IMR-90 (cell line): ENCODE measurements at regions not wholly inside any gene's neighbourhood (a gene's known extent, or its start where the extent isn't known, plus 50 kb on each side); places are given as distances from the start of the nearest gene placed in this dataset.
"Not testable (repeated sequence)": the region's sequence is repeated elsewhere in the genome, so short reads cannot be mapped to it uniquely, and the experiment has no call there.

ENCODE experiments used
- BHLHE40 ChIP-seq: fragments of 150-350 bp; IDR thresholded peaks from 2 replicates; pipeline ENCODE4 v1.6.1; 2016; ENCODE audit warnings: mild to moderate bottlenecking, low read depth, low read length
- CEBPB ChIP-seq: IDR thresholded peaks from 2 replicates; pipeline ENCODE4 v1.6.1; 2012; ENCODE audit warnings: low read depth, low read length, improper control_type of control experiment
- CHD1 ChIP-seq: IDR thresholded peaks from 2 replicates; pipeline ENCODE4 v1.6.1; 2012; ENCODE audit warnings: low read depth, low read length, improper control_type of control experiment
- CTCF ChIP-seq: conservative IDR thresholded peaks from 2 replicates; pipeline ENCODE4 v1.5.1; 2012; ENCODE audit warnings: mild to moderate bottlenecking, low read depth, low read length, improper control_type of control experiment
- FOS ChIP-seq: fragments of 150-350 bp; IDR thresholded peaks from 2 replicates; pipeline ENCODE4 v1.6.1; 2016; ENCODE audit warnings: low read depth, low read length
- MAFK ChIP-seq: IDR thresholded peaks from 2 replicates; pipeline ENCODE4 v1.6.1; 2012; ENCODE audit warnings: low read depth, low read length, improper control_type of control experiment
- MAZ ChIP-seq: IDR thresholded peaks from 2 replicates; pipeline ENCODE4 v1.6.1; 2012; ENCODE audit warnings: low read depth, mild to moderate bottlenecking, low read length, improper control_type of control experiment, moderate library complexity, borderline replicate concordance
- POLR2A ChIP-seq: IDR thresholded peaks from 2 replicates; pipeline ENCODE4 v1.6.1; 2012; ENCODE audit warnings: mild to moderate bottlenecking, low read depth, low read length
- RCOR1 ChIP-seq: IDR thresholded peaks from 2 replicates; pipeline ENCODE4 v1.6.1; 2012; ENCODE audit warnings: mild to moderate bottlenecking, low read length, improper control_type of control experiment; ENCODE audit not compliant: insufficient replicate concordance
- RFX5 ChIP-seq: IDR thresholded peaks from 2 replicates; pipeline ENCODE4 v1.8.0; 2012; ENCODE audit warnings: low read depth, mild to moderate bottlenecking, low read length, moderate library complexity
- SMC3 ChIP-seq: fragments of 150-350 bp; IDR thresholded peaks from 2 replicates; pipeline ENCODE4 v1.6.1; 2016; ENCODE audit warnings: low read depth, mild to moderate bottlenecking, antibody characterized with exemption, low read length, moderate library complexity
- TF ChIP-seq, protein P1 (sequence below): fragments of 150-350 bp; IDR thresholded peaks from 2 replicates; pipeline ENCODE4 v1.6.1; 2016; ENCODE audit warnings: low read depth, mild to moderate bottlenecking, low read length, moderate library complexity, borderline replicate concordance
- TF ChIP-seq, protein P2 (sequence below): fragments of 150-350 bp; IDR thresholded peaks from 2 replicates; pipeline ENCODE4 v1.6.1; 2017; ENCODE audit warnings: mild to moderate bottlenecking, antibody characterized with exemption, low read length, low read depth

DNA sequence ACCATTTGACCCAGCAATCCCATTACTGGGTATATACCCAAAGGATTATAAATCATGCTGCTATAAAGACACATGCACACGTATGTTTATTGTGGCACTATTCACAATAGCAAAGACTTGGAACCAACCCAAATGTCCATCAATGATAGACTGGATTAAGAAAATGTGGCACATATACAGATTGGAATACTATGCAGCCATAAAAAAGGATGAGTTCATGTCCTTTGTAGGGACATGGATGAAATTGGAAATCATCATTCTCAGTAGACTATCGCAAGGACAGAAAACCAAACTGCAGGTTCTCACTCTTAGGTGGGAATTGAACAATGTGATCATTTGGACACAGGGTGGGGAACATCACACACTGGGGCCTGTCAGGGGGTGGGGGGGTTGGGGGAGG is 157.5 kb upstream of the RMP24 start:
- not testable (repeated sequence) for TF ChIP-seq SMC3, CTCF, BHLHE40, FOS, POLR2A, RFX5, CEBPB, MAFK, MAZ, RCOR1, CHD1
- TF ChIP-seq, protein P1, sequence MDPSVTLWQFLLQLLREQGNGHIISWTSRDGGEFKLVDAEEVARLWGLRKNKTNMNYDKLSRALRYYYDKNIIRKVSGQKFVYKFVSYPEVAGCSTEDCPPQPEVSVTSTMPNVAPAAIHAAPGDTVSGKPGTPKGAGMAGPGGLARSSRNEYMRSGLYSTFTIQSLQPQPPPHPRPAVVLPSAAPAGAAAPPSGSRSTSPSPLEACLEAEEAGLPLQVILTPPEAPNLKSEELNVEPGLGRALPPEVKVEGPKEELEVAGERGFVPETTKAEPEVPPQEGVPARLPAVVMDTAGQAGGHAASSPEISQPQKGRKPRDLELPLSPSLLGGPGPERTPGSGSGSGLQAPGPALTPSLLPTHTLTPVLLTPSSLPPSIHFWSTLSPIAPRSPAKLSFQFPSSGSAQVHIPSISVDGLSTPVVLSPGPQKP, result not testable (repeated sequence)
- TF ChIP-seq, protein P2, sequence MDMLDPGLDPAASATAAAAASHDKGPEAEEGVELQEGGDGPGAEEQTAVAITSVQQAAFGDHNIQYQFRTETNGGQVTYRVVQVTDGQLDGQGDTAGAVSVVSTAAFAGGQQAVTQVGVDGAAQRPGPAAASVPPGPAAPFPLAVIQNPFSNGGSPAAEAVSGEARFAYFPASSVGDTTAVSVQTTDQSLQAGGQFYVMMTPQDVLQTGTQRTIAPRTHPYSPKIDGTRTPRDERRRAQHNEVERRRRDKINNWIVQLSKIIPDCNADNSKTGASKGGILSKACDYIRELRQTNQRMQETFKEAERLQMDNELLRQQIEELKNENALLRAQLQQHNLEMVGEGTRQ, result not testable (repeated sequence)
